Keratinocyte (primary cell): ENCODE measurements at regions not wholly inside any gene's neighbourhood (a gene's known extent, or its start where the extent isn't known, plus 50 kb on each side); places are given as distances from the start of the nearest gene placed in this dataset.

Experiments
- CTCF ChIP-seq, 3 experiments: IDR thresholded peaks in 1 of 3; conservative IDR thresholded peaks in 1 of 3; optimal IDR thresholded peaks in 1 of 3; 2 replicates in 2 of 3; 3 replicates in 1 of 3; pipeline versions ENCODE3 to v1.5.1; 2011; ENCODE audit warnings: low read length in 3 of 3, mild to moderate bottlenecking in 3 of 3, moderate library complexity in 2 of 3, control low read depth in 1 of 3, inconsistent platforms in 1 of 3; ENCODE audit not compliant: insufficient read depth in 2 of 3; ENCODE audit errors: extremely low read depth in 1 of 3
- EZH2 ChIP-seq: IDR thresholded peaks from one replicate; pipeline ENCODE4 v1.6.1; 2012; ENCODE audit warnings: inconsistent platforms, mild to moderate bottlenecking, low read length, moderate library complexity

- TF ChIP-seq CTCF (optimal IDR thresholded peaks at IDR 0.05 in 1 of 3, IDR thresholded peaks at IDR 0.05 in 1 of 3, conservative IDR thresholded peaks at IDR 0.05 in 1 of 3; ENCODE audit: extremely low read depth in 1 of 3, insufficient read depth in 2 of 3, low read length in 3 of 3): no peak
- no peak for TF ChIP-seq EZH2
These were observed 125.3 kb upstream of the MEF2C start for GRCh38 chr5:89008291-89008690.
